A673 (cell line): ENCODE measurements at regions not wholly inside any gene's neighbourhood (a gene's known extent, or its start where the extent isn't known, plus 50 kb on each side); places are given as distances from the start of the nearest gene placed in this dataset.

Source experiments
- EZH2 ChIP-seq: fragments of 200-600 bp; sonication (generic); IDR thresholded peaks from 2 replicates; pipeline ENCODE4 v1.6.1; 2017; ENCODE audit warnings: borderline replicate concordance, low read depth, mild to moderate bottlenecking, mixed read lengths, antibody characterized with exemption, low read length; ENCODE audit not compliant: poor library complexity, severe bottlenecking
- TF ChIP-seq, protein P1 (sequence below): fragments of 300-800, 200-600 bp; sonication (generic); conservative IDR thresholded peaks from 2 replicates; pipeline ENCODE4 v1.5.1; 2017; ENCODE audit warnings: low read depth, mild to moderate bottlenecking, antibody characterized with exemption, low read length, moderate library complexity, mixed read lengths

DNA sequence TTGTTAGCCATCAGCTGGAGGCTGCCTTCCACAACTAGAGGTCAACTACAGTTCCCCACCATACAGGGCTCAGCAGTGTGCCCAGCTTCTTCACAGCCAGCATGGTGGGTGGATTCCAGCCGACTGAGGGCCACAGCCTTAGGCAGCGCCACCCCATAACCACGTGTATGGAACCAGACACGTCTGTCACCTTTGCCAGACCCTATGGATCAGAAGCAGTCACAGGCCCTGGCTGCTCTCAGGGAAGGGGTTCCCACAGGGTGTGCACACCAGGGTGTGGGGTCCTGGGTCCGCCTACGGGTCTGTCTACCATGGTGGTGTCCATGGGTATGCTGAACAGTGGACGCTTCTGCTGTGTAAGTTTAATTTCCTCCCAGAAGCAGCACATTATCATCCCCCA is 265.0 kb upstream of the FOXF1 start:
- TF ChIP-seq, protein P1, sequence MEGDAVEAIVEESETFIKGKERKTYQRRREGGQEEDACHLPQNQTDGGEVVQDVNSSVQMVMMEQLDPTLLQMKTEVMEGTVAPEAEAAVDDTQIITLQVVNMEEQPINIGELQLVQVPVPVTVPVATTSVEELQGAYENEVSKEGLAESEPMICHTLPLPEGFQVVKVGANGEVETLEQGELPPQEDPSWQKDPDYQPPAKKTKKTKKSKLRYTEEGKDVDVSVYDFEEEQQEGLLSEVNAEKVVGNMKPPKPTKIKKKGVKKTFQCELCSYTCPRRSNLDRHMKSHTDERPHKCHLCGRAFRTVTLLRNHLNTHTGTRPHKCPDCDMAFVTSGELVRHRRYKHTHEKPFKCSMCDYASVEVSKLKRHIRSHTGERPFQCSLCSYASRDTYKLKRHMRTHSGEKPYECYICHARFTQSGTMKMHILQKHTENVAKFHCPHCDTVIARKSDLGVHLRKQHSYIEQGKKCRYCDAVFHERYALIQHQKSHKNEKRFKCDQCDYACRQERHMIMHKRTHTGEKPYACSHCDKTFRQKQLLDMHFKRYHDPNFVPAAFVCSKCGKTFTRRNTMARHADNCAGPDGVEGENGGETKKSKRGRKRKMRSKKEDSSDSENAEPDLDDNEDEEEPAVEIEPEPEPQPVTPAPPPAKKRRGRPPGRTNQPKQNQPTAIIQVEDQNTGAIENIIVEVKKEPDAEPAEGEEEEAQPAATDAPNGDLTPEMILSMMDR: no peak
- no peak for TF ChIP-seq EZH2
